HG02885 (cell line): ENCODE measurements at regions not wholly inside any gene's neighbourhood (a gene's known extent, or its start where the extent isn't known, plus 50 kb on each side); places are given as distances from the start of the nearest gene placed in this dataset.

Experiments
- ATAC-seq: cut with Tn5 transposase; IDR thresholded peaks from one replicate; pipeline ENCODE4 v1.9.1; 2021; ENCODE audit warnings: mild to moderate bottlenecking; ENCODE audit not compliant: unreplicated experiment, poor library complexity

- ATAC-seq = no peak
These were observed 56.6 kb downstream of the SPRY2 start for GRCh38 chr13:80284290-80284689.

- ATAC-seq = no peak
These were observed 62.2 kb downstream of the SPRY2 start for GRCh38 chr13:80278706-80279105.

- no peak for ATAC-seq
These were observed 64.3 kb downstream of the SPRY2 start for GRCh38 chr13:80276371-80277289.

- ATAC-seq = no peak
These were observed 66.3 kb downstream of the SPRY2 start for GRCh38 chr13:80274643-80275042.

- ATAC-seq = no peak
These were observed 67.2 kb downstream of the SPRY2 start for GRCh38 chr13:80273718-80274117.

- ATAC-seq = no peak
These were observed 75.6 kb downstream of the SPRY2 start for GRCh38 chr13:80265348-80265747.

- no peak for ATAC-seq
These were observed 77.0 kb downstream of the SPRY2 start for GRCh38 chr13:80263745-80264513.

GRCh38 chr13:80262051-80262695 lies 78.8 kb downstream of the SPRY2 start:
- ATAC-seq = no peak

GRCh38 chr13:80259159-80259558 lies 81.8 kb downstream of the SPRY2 start:
- ATAC-seq = no peak

GRCh38 chr13:80256352-80256932 lies 84.5 kb downstream of the SPRY2 start:
- ATAC-seq = peak; percentile 58

GRCh38 chr13:80255946-80256345 lies 85.0 kb downstream of the SPRY2 start:
- no peak for ATAC-seq

- ATAC-seq = no peak
These were observed 89.5 kb downstream of the SPRY2 start for GRCh38 chr13:80251403-80251802.

GRCh38 chr13:80250213-80250810 lies 90.6 kb downstream of the SPRY2 start:
- ATAC-seq = no peak

GRCh38 chr13:80249516-80250212 lies 91.3 kb downstream of the SPRY2 start:
- ATAC-seq = no peak

GRCh38 chr13:80245162-80245733 lies 95.7 kb downstream of the SPRY2 start:
- no peak for ATAC-seq

GRCh38 chr13:80244574-80244973 lies 96.4 kb downstream of the SPRY2 start:
- no peak for ATAC-seq

- ATAC-seq = no peak
These were observed 98.0 kb downstream of the SPRY2 start for GRCh38 chr13:80242728-80243427.

- no peak for ATAC-seq
These were observed 101.2 kb downstream of the SPRY2 start for GRCh38 chr13:80239571-80240255.
